ENCODE measurements at regions not wholly inside any gene's neighbourhood (a gene's known extent, or its start where the extent isn't known, plus 50 kb on each side); places are given as distances from the start of the nearest gene placed in this dataset.

DNA sequence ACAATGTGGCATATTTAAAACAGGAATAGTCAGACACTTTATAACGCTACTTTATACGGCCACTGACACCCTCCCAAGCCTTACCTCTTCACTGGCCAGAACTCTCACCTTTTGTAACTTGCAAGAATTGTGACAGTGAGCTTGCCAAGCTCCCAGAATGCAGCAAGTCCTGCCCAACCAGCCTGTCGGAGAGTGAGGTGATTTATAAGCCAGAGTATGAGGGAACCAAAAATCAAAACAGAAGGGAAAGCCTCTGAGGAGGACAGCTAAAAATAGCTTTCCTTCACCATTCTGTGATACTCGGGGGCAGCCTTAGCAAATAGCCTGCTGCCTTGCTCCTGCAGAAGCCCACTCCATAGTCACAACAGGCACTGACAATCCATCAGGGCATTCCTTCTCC lies 229.7 kb downstream of the FAM76B start:
- Histone ChIP-seq H3K36me3 (ENCODE audit: control insufficient read depth, insufficient read depth, low read length) (no peaks in the 10 kb centered on the region), H3K4me1 (ENCODE audit: control insufficient read depth, insufficient read depth, low read length) (no peaks in the 10 kb centered on the region), H3K9me3 (ENCODE audit: control insufficient read depth, insufficient read depth, low read depth, low read length) (no peaks in the 10 kb centered on the region), H3K27me3 (ENCODE audit: control insufficient read depth, insufficient read depth, low read length) (no peaks in the 10 kb centered on the region), H3K27ac (ENCODE audit: low read length) (no peak overlapping the region), H3K4me3 (ENCODE audit: low read depth in 2 of 2, low read length in 2 of 2) (no peak overlapping the region)
- DNase-seq (ENCODE audit: low read depth, low spot score) (no peak), ATAC-seq (no peak)
- in situ Hi-C loops (cut with HindIII; ENCODE audit: low pct_unique_long_range_greater_than_20kb, low sequenced_read_pairs) (no loop called here), intact Hi-C loops (cut with micrococcal nuclease; ENCODE audit: unreplicated experiment) (no loop called here)
- CTCF ChIA-PET, result no interaction called here
- no TSS peak for BruUV-seq (replicated peaks)
- POLR2A ChIA-PET, result interaction anchor here (0.6 kb wide), 1 partner anchor 549 kb away, joined by 7 read pairs; no protein-coding TSS in a partner anchor
- TF ChIP-seq SIN3A (IDR thresholded peaks at IDR 0.05; ENCODE audit: borderline replicate concordance, insufficient read depth, low read depth, low read length) (no peak), TCF7L2 (IDR thresholded peaks at IDR 0.05; ENCODE audit: low read depth, low read length) (no peak), POLR2AphosphoS5 (IDR thresholded peaks at IDR 0.05; ENCODE audit: low read depth, low read length) (no peak)

DNA sequence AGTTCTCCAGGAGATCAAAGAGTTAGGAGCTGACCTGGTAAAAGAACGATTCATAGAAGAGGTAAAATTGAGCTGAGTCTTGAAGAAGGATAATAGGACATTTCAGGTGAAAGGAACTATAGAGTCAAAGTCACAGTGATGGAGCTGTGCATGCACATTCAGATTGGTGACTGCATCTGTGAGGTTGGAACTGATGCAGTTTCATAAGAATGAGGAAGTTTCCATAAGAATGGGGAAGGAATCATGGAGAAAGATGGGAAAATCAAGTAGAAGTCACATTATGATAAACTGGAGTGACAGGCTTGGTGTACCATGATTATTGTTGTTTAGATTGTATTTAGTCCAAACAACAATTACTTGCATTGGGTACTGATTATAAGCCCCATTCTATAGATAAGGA lies 232.2 kb downstream of the FAM76B start:
- ChIA-PET CTCF (no interaction called here), POLR2A (no interaction called here)
- TF ChIP-seq, protein P1, sequence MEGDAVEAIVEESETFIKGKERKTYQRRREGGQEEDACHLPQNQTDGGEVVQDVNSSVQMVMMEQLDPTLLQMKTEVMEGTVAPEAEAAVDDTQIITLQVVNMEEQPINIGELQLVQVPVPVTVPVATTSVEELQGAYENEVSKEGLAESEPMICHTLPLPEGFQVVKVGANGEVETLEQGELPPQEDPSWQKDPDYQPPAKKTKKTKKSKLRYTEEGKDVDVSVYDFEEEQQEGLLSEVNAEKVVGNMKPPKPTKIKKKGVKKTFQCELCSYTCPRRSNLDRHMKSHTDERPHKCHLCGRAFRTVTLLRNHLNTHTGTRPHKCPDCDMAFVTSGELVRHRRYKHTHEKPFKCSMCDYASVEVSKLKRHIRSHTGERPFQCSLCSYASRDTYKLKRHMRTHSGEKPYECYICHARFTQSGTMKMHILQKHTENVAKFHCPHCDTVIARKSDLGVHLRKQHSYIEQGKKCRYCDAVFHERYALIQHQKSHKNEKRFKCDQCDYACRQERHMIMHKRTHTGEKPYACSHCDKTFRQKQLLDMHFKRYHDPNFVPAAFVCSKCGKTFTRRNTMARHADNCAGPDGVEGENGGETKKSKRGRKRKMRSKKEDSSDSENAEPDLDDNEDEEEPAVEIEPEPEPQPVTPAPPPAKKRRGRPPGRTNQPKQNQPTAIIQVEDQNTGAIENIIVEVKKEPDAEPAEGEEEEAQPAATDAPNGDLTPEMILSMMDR (IDR thresholded peaks at IDR 0.05), result no peak
- no peak for TF ChIP-seq SIN3A (IDR thresholded peaks at IDR 0.05; ENCODE audit: borderline replicate concordance, insufficient read depth, low read depth, low read length)
- no peaks in the 10 kb centered on the region for H3K27me3 ChIP-seq (ENCODE audit: control insufficient read depth, insufficient read depth, low read length)
- no TSS peak for BruUV-seq (replicated peaks)
- no peak overlapping the region for H3K27ac ChIP-seq (ENCODE audit: low read length)
- ATAC-seq (no peak), DNase-seq (ENCODE audit: low read depth, low spot score) (no peak)
- in situ Hi-C loops (cut with HindIII; ENCODE audit: low pct_unique_long_range_greater_than_20kb, low sequenced_read_pairs) (no loop called here), intact Hi-C loops (cut with micrococcal nuclease; ENCODE audit: unreplicated experiment) (no loop called here)
- H3K4me1 ChIP-seq (ENCODE audit: control insufficient read depth, insufficient read depth, low read length), result no peaks in the 10 kb centered on the region
- H3K9me3 ChIP-seq (ENCODE audit: control insufficient read depth, insufficient read depth, low read depth, low read length), result no peaks in the 10 kb centered on the region
- H3K4me3 ChIP-seq (ENCODE audit: low read depth in 2 of 2, low read length in 2 of 2), result no peak overlapping the region
- no peaks in the 10 kb centered on the region for H3K36me3 ChIP-seq (ENCODE audit: control insufficient read depth, insufficient read depth, low read length)

DNA sequence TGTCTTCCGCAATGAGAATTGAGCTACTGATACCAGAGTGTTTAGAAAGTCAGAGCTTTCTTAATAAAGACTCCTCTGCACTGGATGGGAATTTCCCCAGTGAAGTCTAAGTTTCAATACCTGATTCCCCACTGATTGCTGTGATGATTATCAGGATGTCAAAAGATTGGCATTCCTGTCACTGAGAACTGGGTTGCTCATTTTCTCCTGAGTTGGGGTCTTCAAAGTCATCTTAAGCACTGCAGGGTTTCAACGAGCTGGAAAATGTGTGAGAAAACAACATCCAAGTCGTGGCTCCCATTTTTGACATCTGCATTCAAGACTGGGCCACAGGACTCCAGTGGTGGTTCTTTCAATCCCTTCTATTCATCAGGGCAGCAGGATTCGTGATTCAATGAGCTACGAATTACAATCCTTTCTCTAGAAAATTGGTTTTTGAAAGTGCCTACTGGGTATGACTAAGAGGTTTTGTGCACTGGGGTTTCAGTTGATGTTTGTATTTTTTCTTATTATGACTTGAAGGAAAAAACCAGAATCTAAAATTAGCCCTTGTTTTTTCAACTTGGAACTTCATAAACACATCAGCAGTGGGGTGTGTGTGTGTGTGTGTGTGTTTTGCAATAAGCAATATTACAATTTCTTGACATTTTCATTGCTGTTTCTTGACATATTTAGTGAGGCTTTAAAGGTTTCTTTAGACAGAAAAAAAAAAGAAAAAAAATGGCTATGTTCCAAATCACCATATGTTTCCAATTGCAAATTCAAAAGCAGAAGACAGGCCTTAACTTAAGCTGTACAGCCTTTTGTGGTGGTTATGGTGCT lies 233.0 kb downstream of the FAM76B start:
- in situ Hi-C loops (cut with HindIII; ENCODE audit: low pct_unique_long_range_greater_than_20kb, low sequenced_read_pairs) (no loop called here), intact Hi-C loops (cut with micrococcal nuclease; ENCODE audit: unreplicated experiment) (no loop called here)
- Histone ChIP-seq H3K9me3 (ENCODE audit: control insufficient read depth, insufficient read depth, low read depth, low read length) (no peaks in the 10 kb centered on the region), H3K36me3 (ENCODE audit: control insufficient read depth, insufficient read depth, low read length) (no peaks in the 10 kb centered on the region), H3K4me1 (ENCODE audit: control insufficient read depth, insufficient read depth, low read length) (no peaks in the 10 kb centered on the region), H3K27me3 (ENCODE audit: control insufficient read depth, insufficient read depth, low read length) (no peaks in the 10 kb centered on the region), H3K27ac (ENCODE audit: low read length) (no peak overlapping the region), H3K4me3 (ENCODE audit: low read depth in 2 of 2, low read length in 2 of 2) (no peak overlapping the region)
- no peak for ATAC-seq
- BruUV-seq (replicated peaks), result no TSS peak
- no peak for DNase-seq (ENCODE audit: low read depth, low spot score)
- TF ChIP-seq POLR2AphosphoS5 (IDR thresholded peaks at IDR 0.05; ENCODE audit: low read depth, low read length) (no peak), TCF7L2 (IDR thresholded peaks at IDR 0.05; ENCODE audit: low read depth, low read length) (no peak), SIN3A (IDR thresholded peaks at IDR 0.05; ENCODE audit: borderline replicate concordance, insufficient read depth, low read depth, low read length) (no peak)
- TF ChIP-seq, protein P2, sequence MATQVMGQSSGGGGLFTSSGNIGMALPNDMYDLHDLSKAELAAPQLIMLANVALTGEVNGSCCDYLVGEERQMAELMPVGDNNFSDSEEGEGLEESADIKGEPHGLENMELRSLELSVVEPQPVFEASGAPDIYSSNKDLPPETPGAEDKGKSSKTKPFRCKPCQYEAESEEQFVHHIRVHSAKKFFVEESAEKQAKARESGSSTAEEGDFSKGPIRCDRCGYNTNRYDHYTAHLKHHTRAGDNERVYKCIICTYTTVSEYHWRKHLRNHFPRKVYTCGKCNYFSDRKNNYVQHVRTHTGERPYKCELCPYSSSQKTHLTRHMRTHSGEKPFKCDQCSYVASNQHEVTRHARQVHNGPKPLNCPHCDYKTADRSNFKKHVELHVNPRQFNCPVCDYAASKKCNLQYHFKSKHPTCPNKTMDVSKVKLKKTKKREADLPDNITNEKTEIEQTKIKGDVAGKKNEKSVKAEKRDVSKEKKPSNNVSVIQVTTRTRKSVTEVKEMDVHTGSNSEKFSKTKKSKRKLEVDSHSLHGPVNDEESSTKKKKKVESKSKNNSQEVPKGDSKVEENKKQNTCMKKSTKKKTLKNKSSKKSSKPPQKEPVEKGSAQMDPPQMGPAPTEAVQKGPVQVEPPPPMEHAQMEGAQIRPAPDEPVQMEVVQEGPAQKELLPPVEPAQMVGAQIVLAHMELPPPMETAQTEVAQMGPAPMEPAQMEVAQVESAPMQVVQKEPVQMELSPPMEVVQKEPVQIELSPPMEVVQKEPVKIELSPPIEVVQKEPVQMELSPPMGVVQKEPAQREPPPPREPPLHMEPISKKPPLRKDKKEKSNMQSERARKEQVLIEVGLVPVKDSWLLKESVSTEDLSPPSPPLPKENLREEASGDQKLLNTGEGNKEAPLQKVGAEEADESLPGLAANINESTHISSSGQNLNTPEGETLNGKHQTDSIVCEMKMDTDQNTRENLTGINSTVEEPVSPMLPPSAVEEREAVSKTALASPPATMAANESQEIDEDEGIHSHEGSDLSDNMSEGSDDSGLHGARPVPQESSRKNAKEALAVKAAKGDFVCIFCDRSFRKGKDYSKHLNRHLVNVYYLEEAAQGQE (IDR thresholded peaks at IDR 0.05; ENCODE audit: insufficient read depth in 1 of 2, low read depth in 2 of 2, low read length in 1 of 2), result no peak
- TF ChIP-seq, protein P1 (IDR thresholded peaks at IDR 0.05), result no peak
- POLR2A ChIA-PET, result no interaction called here
- CTCF ChIA-PET, result no interaction called here

Data from Panc1 (cell line).